ENCODE measurements at regions not wholly inside any gene's neighbourhood (a gene's known extent, or its start where the extent isn't known, plus 50 kb on each side); places are given as distances from the start of the nearest gene placed in this dataset.

- 45% methylated on average over 3 of the region's 3 CpGs for WGBS
- Histone ChIP-seq H3K27ac (ENCODE audit: low read depth) (no peak overlapping the region), H3K4me1 (ENCODE audit: insufficient read depth) (no peaks in the 10 kb centered on the region), H3K36me3 (ENCODE audit: insufficient read depth) (no peaks in the 10 kb centered on the region), H3K4me3 (ENCODE audit: low read depth, low read length) (no peak overlapping the region)
- DNase-seq (ENCODE audit: extremely low spot score) = no peak
Measured at GRCh38 chr6:104486035-104486434, 373.7 kb downstream of the HACE1 start.

DNA sequence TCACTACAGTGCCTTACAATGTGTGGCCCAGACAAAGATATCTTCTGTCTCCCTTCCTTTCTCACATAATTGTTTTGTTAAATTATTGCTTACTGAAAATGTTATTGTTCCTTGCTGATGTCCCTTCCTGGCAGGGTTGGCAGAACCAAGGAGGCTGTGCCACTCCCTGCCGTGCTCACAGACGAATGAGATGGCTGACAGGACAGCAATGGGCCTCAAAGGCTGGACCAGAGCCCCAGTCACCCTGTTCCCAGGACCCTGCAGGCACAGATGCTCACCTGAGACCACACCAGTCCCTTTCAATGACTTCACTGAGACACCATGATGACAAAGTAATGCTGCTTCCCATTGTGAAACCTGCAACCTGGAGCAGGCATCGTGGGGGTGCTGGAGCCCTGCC, 375.1 kb downstream of the HACE1 start:
- Histone ChIP-seq H3K27ac (ENCODE audit: low read depth) (no peak overlapping the region), H3K4me1 (ENCODE audit: insufficient read depth) (no peaks in the 10 kb centered on the region), H3K36me3 (ENCODE audit: insufficient read depth) (no peaks in the 10 kb centered on the region), H3K4me3 (ENCODE audit: low read depth, low read length) (no peak overlapping the region)
- WGBS = 76% methylated on average over 3 of the region's 3 CpGs
- DNase-seq (ENCODE audit: extremely low spot score) = no peak

DNA sequence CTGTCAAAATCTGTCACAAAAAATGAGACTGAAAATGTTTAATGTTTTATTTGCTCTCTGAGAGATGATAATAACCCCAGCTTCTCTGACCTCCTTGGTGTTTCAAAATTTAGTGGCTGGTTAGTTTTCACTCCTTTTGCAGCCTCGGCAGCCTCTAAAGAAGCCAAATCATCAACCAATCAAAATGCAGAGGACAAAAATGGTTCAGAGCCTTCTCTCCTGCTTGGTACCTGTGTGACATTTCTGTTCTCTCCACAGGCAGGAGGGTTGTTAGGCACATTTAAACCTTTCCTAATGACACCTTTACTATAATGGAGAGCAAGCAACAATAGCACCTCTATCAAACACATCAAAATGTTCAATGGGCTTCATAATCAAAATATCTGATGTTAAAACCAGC, 375.5 kb downstream of the HACE1 start:
- no peak overlapping the region for H3K4me3 ChIP-seq (ENCODE audit: low read depth, low read length)
- no peaks in the 10 kb centered on the region for H3K4me1 ChIP-seq (ENCODE audit: insufficient read depth)
- 65% methylated on average over 1 of the region's 1 CpG for WGBS
- H3K27ac ChIP-seq (ENCODE audit: low read depth) = no peak overlapping the region
- H3K36me3 ChIP-seq (ENCODE audit: insufficient read depth) = no peaks in the 10 kb centered on the region
- DNase-seq (ENCODE audit: extremely low spot score) = no peak

DNA sequence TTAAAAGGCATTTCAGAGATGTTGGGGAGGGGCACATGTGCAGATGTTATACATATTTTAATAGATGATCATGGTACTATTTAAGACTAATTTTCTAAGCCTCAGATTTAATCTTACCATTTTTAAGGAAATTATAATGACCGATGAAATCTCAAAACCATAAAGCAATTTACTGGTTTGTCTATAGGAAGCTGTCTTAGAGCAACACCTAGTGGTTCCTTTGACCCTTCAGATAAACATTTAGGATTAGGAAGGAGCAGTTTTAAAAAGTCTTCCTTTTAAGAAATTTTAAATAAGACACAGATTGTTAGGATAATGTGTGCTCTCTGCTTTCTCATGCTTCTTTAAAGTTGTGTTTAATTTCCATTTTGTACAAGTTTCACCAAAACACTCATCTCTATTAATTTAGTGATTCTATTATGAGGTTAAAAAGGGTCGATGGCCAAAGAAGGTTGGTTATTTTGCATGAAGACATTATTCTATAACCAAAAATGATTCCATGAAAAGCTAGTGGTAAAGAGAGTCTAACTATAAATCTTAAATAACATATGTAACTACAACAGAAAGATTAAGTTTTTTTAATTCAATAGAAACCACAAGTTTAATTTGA, 376.4 kb downstream of the HACE1 start:
- Histone ChIP-seq H3K4me1 (ENCODE audit: insufficient read depth) (no peaks in the 10 kb centered on the region), H3K27ac (ENCODE audit: low read depth) (no peak overlapping the region), H3K4me3 (ENCODE audit: low read depth, low read length) (no peak overlapping the region), H3K36me3 (ENCODE audit: insufficient read depth) (no peaks in the 10 kb centered on the region)
- no peak for DNase-seq (ENCODE audit: extremely low spot score)
- WGBS = 12% methylated on average over 2 of the region's 2 CpGs

DNA sequence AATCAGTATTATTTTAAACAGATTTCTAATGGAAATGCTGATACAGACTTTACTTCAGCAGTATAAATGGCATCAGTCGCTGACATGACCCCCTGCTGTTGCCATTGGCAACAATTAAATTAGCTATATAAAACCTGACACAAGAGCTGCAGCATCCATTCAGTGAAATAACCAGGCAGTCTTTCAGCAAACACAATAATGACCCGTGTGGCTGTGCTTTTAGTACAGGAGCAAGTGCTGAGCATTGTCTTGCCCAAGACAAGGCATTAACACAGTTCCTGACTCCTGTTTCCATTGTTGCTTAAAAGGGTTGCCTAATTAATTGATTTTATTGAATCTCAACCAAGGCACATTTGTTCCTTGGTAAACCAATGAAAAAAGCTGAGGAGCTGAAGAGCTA, 382.1 kb downstream of the HACE1 start:
- H3K4me3 ChIP-seq (ENCODE audit: low read depth, low read length) = no peak overlapping the region
- H3K4me1 ChIP-seq (ENCODE audit: insufficient read depth) = no peaks in the 10 kb centered on the region
- no peaks in the 10 kb centered on the region for H3K36me3 ChIP-seq (ENCODE audit: insufficient read depth)
- no peak overlapping the region for H3K27ac ChIP-seq (ENCODE audit: low read depth)
- 68% methylated on average over 2 of the region's 2 CpGs for WGBS
- no peak for DNase-seq (ENCODE audit: extremely low spot score)

DNA sequence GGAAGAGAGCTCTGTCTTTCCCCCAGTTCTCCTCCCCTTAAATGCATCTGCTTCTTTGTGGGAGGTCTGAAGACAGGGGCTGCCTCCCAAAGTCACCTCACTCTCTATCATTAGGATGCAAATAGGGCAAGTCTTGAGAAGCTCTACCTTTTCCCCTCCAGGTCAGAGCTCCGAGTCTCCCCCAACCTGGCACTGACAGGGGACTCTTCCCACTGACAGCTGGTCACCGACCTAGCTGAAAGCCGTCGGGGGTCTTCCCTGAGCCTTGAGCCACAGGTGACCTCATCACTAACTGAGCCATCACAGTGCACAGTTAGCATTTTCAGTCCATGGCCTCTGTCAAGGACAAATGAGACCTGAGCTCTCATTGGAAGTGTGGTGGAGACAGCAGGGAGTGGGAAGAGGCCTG, 386.7 kb downstream of the HACE1 start:
- Histone ChIP-seq H3K4me3 (ENCODE audit: low read depth, low read length) (no peak overlapping the region), H3K4me1 (ENCODE audit: insufficient read depth) (no peaks in the 10 kb centered on the region), H3K27ac (ENCODE audit: low read depth) (peak overlapping the region; percentile 33), H3K36me3 (ENCODE audit: insufficient read depth) (no peaks in the 10 kb centered on the region)
- DNase-seq (ENCODE audit: extremely low spot score) = no peak
- 44% methylated on average over 4 of the region's 4 CpGs for WGBS

DNA sequence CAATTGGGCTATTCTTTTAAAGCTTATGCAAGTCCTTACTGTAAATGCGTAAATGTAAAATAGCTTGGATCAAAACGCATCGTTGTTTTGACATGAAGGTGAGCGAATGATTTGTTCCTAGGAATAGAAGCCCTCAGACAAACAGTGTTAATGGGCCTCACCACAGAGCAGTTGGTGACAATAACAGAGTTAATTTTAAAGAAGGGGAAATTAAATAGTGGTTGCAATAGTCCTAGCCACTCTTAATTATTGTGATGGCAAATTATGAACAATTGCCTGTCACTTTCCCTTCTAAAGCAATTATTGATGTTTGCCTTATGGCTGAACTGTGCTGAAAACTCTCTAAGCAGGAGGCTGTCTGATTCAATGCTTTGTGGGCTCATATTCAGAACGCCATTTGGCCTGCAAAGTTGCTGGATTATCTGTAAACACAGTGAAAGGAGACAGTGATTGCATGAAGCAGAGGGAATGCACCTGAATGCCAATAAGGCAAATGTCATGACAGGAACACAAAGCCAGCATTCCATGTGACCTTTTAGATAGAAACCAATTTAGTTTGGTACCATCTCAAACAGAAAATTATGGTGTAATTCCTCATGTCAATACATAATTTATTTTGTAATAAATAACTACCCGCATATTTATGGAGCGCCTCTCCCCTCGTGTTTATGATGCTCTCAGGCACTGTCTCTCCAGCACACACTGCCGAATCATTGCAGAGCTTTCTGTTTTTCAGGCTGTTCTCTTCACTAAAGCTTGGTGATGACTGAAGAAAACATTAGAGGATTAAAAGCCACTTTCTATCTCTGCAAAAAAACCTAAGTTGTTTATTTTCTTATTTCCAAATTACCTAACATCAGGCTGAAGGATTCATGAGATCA, 387.5 kb downstream of the HACE1 start:
- Histone ChIP-seq H3K4me1 (ENCODE audit: insufficient read depth) (no peaks in the 10 kb centered on the region), H3K4me3 (ENCODE audit: low read depth, low read length) (no peak overlapping the region), H3K27ac (ENCODE audit: low read depth) (no peak overlapping the region), H3K36me3 (ENCODE audit: insufficient read depth) (no peaks in the 10 kb centered on the region)
- WGBS = 43% methylated on average over 9 of the region's 9 CpGs
- DNase-seq (ENCODE audit: extremely low spot score) = no peak

DNA sequence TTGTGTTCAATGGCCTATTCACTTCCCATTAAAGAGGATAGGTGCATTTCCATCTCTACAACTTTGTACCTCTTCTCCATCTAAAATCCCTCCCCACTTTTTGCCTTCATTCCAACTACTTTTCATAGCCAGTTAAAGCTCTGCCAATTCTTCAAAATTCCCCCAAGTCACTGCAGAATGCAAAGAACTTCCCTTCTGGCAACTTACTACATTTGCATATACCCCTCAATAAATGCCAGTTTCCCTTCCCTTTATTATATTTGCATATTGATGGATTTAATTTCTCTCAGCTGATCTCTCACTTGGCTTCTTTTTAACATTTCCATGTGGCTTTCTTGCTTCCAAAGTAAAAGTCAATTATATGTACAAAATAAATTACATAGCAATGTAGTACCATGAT, 393.4 kb downstream of the HACE1 start:
- no peak for DNase-seq (ENCODE audit: extremely low spot score)
- Histone ChIP-seq H3K4me3 (ENCODE audit: low read depth, low read length) (no peak overlapping the region), H3K36me3 (ENCODE audit: insufficient read depth) (no peaks in the 10 kb centered on the region)

GRCh38 chr6:104462811-104463599, 396.7 kb downstream of the HACE1 start:
- Histone ChIP-seq H3K4me1 (ENCODE audit: insufficient read depth) (no peaks in the 10 kb centered on the region), H3K36me3 (ENCODE audit: insufficient read depth) (no peaks in the 10 kb centered on the region), H3K27ac (ENCODE audit: low read depth) (no peak overlapping the region), H3K4me3 (ENCODE audit: low read depth, low read length) (no peak overlapping the region)
- no peak for DNase-seq (ENCODE audit: extremely low spot score)
- 51% methylated on average over 6 of the region's 6 CpGs for WGBS

More for the DNA sequence above, 393.4 kb downstream of the HACE1 start:
- Histone ChIP-seq H3K4me1 (ENCODE audit: insufficient read depth) (no peaks in the 10 kb centered on the region), H3K27ac (ENCODE audit: low read depth) (no peak overlapping the region)

DNA sequence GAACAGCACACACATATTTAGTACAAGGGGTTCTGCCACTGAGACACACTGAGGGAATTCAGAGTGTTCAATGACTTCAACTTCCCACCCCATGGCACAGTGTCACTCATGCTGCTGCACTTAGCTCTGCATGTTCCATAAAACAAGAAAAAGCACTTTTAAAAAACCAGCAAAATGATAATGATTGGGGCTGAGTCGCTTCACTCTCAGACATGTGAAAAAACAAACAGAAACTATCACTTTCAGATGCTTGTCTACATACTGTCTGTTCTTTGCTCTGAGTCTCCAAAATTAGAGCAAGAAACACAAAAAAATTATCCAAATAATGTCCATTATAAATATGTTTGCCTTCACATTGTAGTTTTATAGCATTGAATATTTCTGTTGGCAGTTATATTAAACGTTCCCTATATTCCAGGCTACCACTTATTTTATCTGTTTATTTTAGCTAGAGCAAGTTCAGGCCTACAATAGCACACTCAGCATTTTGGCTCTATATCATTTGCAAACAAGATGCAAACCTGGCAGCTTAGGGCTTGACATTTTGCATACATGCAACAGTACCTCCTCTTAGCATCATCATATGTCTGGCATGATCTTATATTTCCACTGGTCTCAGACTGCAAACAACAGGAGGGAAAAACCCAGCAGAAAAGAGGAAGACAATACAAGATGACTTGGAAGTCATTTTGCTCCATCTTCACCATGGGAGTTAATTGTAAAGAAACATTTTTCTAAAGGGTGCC, 398.8 kb downstream of the HACE1 start:
- Histone ChIP-seq H3K4me3 (ENCODE audit: low read depth, low read length) (no peak overlapping the region), H3K36me3 (ENCODE audit: insufficient read depth) (no peaks in the 10 kb centered on the region), H3K4me1 (ENCODE audit: insufficient read depth) (no peaks in the 10 kb centered on the region), H3K27ac (ENCODE audit: low read depth) (no peak overlapping the region)
- no peak for DNase-seq (ENCODE audit: extremely low spot score)
- 38% methylated on average over 2 of the region's 2 CpGs for WGBS

DNA sequence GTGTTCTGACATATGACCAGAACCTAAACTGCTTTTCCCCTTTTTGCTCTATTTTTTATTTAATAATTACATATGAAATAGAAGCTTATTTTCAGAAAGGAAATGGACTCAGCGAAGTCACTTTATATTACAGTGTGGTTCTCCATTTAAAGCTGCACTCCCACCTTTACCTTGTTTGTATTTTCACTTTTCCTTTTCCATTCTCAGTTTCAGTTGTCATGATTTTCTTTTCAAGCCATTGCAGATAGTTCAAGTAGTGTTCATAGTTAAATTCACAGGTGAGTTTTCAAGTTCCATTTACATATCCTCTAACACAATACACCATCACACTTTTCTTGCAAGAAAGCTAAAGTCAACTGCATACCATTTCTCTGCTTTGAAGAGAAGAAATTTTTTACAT, 400.2 kb downstream of the HACE1 start:
- 92% methylated on average over 1 of the region's 1 CpG for WGBS
- Histone ChIP-seq H3K27ac (ENCODE audit: low read depth) (no peak overlapping the region), H3K4me1 (ENCODE audit: insufficient read depth) (no peaks in the 10 kb centered on the region), H3K36me3 (ENCODE audit: insufficient read depth) (no peaks in the 10 kb centered on the region), H3K4me3 (ENCODE audit: low read depth, low read length) (no peak overlapping the region)
- no peak for DNase-seq (ENCODE audit: extremely low spot score)

- WGBS = 43% methylated on average over 1 of the region's 1 CpG
- Histone ChIP-seq H3K27ac (ENCODE audit: low read depth) (no peak overlapping the region), H3K4me1 (ENCODE audit: insufficient read depth) (no peaks in the 10 kb centered on the region), H3K36me3 (ENCODE audit: insufficient read depth) (no peaks in the 10 kb centered on the region), H3K4me3 (ENCODE audit: low read depth, low read length) (no peak overlapping the region)
- no peak for DNase-seq (ENCODE audit: extremely low spot score)
Measured at GRCh38 chr6:104449918-104450317, 409.8 kb downstream of the HACE1 start.
